Testis (tissue), 2 donors: ENCODE measurements at regions not wholly inside any gene's neighbourhood (a gene's known extent, or its start where the extent isn't known, plus 50 kb on each side); places are given as distances from the start of the nearest gene placed in this dataset.

ENCODE experiments used
- POLR2A ChIP-seq: fragments of 450-650 bp; IDR thresholded peaks from one replicate; pipeline ENCODE4 v1.6.1; 2017; ENCODE audit warnings: antibody characterized with exemption, mild to moderate bottlenecking, moderate library complexity
- TF ChIP-seq, protein P1 (sequence below), 3 experiments: fragments of 450-650 bp in 2 of 3; fragments of 200-600 bp in 1 of 3; sonication (generic) in 1 of 3; IDR thresholded peaks; one replicate each; pipeline ENCODE4 v1.5.1; 2016 to 2019; ENCODE audit warnings: antibody characterized with exemption in 3 of 3, mild to moderate bottlenecking in 2 of 3, moderate library complexity in 1 of 3

DNA sequence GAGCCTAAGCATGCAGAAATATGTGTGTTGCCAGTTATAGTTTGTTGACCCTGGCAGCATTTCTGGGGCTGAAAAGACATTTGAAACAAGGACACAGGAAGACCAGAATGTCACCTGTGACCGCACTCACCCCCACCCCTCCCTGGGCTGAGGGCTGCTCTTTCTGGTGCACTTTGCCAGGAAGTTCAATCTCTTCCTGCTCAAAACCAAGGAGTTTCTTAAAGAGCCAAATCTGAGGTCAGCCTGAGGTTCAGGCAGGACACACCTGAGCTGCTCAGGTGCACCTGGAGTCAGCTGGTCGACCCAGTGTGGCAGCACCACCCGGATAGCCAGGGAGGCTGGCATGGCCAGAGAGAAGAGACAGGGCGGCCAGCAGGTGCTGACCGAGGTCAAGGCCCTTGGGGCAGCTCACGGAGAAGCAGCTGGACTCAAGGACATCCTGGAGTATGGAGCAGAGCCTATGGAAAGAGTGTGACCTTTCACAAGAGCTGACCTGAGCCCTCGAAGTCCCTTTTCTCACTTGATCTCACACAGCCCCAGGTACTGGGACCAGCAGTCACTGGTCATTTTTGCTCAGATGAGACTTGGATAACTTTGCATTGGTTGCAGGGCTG, 376.9 kb upstream of the IRX4 start:
- TF ChIP-seq, protein P1, sequence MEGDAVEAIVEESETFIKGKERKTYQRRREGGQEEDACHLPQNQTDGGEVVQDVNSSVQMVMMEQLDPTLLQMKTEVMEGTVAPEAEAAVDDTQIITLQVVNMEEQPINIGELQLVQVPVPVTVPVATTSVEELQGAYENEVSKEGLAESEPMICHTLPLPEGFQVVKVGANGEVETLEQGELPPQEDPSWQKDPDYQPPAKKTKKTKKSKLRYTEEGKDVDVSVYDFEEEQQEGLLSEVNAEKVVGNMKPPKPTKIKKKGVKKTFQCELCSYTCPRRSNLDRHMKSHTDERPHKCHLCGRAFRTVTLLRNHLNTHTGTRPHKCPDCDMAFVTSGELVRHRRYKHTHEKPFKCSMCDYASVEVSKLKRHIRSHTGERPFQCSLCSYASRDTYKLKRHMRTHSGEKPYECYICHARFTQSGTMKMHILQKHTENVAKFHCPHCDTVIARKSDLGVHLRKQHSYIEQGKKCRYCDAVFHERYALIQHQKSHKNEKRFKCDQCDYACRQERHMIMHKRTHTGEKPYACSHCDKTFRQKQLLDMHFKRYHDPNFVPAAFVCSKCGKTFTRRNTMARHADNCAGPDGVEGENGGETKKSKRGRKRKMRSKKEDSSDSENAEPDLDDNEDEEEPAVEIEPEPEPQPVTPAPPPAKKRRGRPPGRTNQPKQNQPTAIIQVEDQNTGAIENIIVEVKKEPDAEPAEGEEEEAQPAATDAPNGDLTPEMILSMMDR (IDR thresholded peaks at IDR 0.05) = no peak
- TF ChIP-seq POLR2A = no peak
